Stomach smooth muscle (tissue), 2 donors: ENCODE measurements at regions not wholly inside any gene's neighbourhood (a gene's known extent, or its start where the extent isn't known, plus 50 kb on each side); places are given as distances from the start of the nearest gene placed in this dataset.
A peak's percentile ranks its signal among the peaks of the same experiment; 100 is the strongest.
"Not testable (repeated sequence)": the region's sequence is repeated elsewhere in the genome, so short reads cannot be mapped to it uniquely, and the experiment has no call there.

Experiments
- H3K27ac ChIP-seq: one replicate; pipeline ENCODE4 v1.7.0; 2013; ENCODE audit warnings: mild to moderate bottlenecking, low read length, inconsistent platforms
- H3K27me3 ChIP-seq, 2 donors: one replicate each; pipeline ENCODE4 v1.7.0; 2013; ENCODE audit warnings: low read length in 2 of 2; ENCODE audit not compliant: insufficient read depth in 2 of 2, control insufficient read depth in 1 of 2
- H3K36me3 ChIP-seq, 2 donors: one replicate each; pipeline ENCODE4 v1.7.0; 2013; ENCODE audit warnings: low read length in 2 of 2; ENCODE audit not compliant: control insufficient read depth in 2 of 2, insufficient read depth in 2 of 2
- H3K4me1 ChIP-seq: one replicate; pipeline ENCODE4 v1.7.0; 2013; ENCODE audit warnings: low read length; ENCODE audit not compliant: control insufficient read depth, insufficient read depth
- H3K4me3 ChIP-seq, 2 donors: one replicate each; pipeline ENCODE4 v1.7.0; 2013; ENCODE audit warnings: low read length in 2 of 2
- H3K9ac ChIP-seq, 2 donors: one replicate each; pipeline ENCODE4 v1.7.0; 2013; ENCODE audit warnings: low read length in 2 of 2, mild to moderate bottlenecking in 1 of 2
- H3K9me3 ChIP-seq, 2 donors: one replicate each; pipeline ENCODE4 v1.7.0; 2013; ENCODE audit warnings: low read length in 2 of 2; ENCODE audit not compliant: control insufficient read depth in 2 of 2
- donor health status: healthy.
- donor health status: Pancreatic carcinoma.

- no peaks in the 10 kb centered on the region for H3K4me1 ChIP-seq
- H3K4me3 ChIP-seq, result peak overlapping the region in 1 of 2 donors; percentile 29
- H3K36me3 ChIP-seq, result no peaks in the 10 kb centered on the region
- no peaks in the 10 kb centered on the region for H3K27me3 ChIP-seq
- no peak overlapping the region for H3K27ac ChIP-seq
- peaks cover 0 to 3% of the 10 kb centered on the region in 2 donors for H3K9me3 ChIP-seq
- H3K9ac ChIP-seq, result no peak overlapping the region
These were observed 1760.2 kb upstream of the DEFB115 start for GRCh38 chr20:29497261-29497671.

GRCh38 chr20:29497684-29498083 is 1759.8 kb upstream of the DEFB115 start:
- H3K9me3 ChIP-seq, H3K36me3 ChIP-seq, H3K4me1 ChIP-seq, H3K4me3 ChIP-seq, H3K27ac ChIP-seq, H3K27me3 ChIP-seq, H3K9ac ChIP-seq: not testable (repeated sequence)

GRCh38 chr20:29500738-29501137 is 1756.7 kb upstream of the DEFB115 start:
- H3K36me3 ChIP-seq, H3K9me3 ChIP-seq, H3K4me3 ChIP-seq, H3K9ac ChIP-seq, H3K4me1 ChIP-seq, H3K27me3 ChIP-seq, H3K27ac ChIP-seq: not testable (repeated sequence)

- not testable (repeated sequence) for H3K9ac ChIP-seq, H3K27me3 ChIP-seq, H3K4me3 ChIP-seq, H3K9me3 ChIP-seq, H3K36me3 ChIP-seq, H3K27ac ChIP-seq, H3K4me1 ChIP-seq
These were observed 1742.8 kb upstream of the DEFB115 start for GRCh38 chr20:29514634-29515033.

GRCh38 chr20:29516847-29517246 is 1740.6 kb upstream of the DEFB115 start:
- not testable (repeated sequence) for H3K9me3 ChIP-seq, H3K36me3 ChIP-seq, H3K9ac ChIP-seq, H3K4me3 ChIP-seq, H3K27ac ChIP-seq, H3K27me3 ChIP-seq, H3K4me1 ChIP-seq

- not testable (repeated sequence) for H3K27ac ChIP-seq, H3K4me3 ChIP-seq, H3K36me3 ChIP-seq, H3K9ac ChIP-seq, H3K27me3 ChIP-seq, H3K9me3 ChIP-seq, H3K4me1 ChIP-seq
These were observed 1737.7 kb upstream of the DEFB115 start for GRCh38 chr20:29519610-29520241.

DNA sequence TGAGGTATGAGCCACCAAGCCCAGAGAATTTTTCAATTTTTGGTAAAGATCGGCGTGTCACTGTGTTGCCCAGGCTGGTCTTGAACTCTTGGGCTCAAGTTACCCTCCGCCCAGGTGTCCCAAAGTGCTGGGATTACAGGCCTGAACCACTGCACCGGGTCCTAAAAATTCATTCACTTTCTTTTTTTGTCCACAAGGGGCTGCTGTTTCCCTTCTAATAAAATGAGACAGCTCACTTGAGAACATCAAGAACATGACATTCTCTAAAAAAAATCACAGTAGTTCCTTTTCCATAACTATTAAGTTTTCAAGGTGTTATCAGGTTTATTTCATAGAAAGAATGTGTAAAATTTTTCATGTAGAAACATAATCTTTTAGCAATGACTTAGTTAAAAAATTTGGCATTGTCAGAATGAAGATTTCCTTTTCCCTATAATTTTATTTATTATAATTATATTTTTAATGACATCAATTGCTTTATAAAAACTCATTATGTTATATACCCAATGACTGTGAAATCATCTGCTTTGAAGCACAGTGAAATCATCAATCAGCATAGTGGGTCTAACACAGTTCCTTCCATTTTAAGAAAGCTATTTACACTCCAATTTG is 1723.8 kb upstream of the DEFB115 start:
- H3K27me3 ChIP-seq, H3K27ac ChIP-seq, H3K4me1 ChIP-seq, H3K4me3 ChIP-seq, H3K9ac ChIP-seq, H3K9me3 ChIP-seq, H3K36me3 ChIP-seq: not testable (repeated sequence)

DNA sequence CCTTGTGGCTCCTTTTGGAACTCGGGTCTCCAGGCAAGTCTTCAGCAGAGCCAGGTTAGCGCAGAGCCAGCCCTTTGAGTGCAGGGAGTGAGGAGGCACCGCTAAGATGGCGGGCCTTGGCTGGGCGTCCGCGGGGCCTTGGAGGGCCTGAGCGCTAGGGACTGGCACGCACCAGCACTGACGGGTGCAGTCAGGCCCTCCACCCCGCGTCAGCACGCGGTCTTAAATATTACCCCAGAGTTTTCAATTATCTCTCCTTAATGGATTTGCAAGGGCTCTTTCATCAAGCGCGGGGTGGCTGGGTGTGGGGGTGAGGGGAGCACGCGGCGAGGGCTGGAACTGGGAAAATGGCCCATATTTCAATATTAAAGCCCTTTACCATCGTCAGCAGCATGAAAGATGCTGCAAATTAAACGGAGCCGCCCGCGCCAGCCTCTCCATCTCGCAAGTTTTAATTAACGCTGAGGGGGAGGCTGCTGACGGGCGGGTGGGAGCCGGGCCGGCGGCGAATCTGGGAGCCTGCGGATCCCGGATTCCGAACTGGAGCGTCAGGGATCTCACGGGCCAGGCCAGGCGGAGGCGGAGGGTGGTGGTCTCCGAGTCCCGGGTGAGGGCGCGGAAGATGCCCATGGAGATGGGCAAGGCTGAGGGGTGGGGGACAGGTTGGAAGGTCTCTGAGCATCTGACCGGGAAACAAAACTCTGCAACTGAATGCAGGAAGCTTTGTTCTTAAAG is 1690.4 kb upstream of the DEFB115 start:
- not testable (repeated sequence) for H3K36me3 ChIP-seq, H3K9ac ChIP-seq, H3K27me3 ChIP-seq, H3K27ac ChIP-seq, H3K4me3 ChIP-seq, H3K9me3 ChIP-seq, H3K4me1 ChIP-seq

DNA sequence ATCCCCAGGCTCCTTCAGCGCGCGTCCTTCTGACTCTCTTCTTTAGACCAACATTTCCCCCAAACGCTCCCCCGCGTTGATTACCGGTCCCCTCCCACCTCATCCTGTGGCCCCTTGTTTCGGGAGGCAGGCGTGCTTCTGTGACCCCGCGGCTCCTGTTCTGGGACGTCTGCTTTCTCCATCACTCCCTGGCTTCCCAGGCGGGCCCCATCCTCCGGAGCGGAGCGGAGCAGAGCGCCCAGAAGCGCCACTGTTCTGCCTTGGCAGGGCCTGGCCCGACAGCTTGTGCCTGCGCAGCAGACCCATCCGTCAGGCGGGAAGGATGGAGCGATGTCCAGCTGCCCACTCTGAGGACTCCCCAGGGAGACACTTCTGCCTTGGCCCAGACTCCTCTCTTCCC is 1689.8 kb upstream of the DEFB115 start:
- H3K27me3 ChIP-seq, H3K4me3 ChIP-seq, H3K36me3 ChIP-seq, H3K9ac ChIP-seq, H3K4me1 ChIP-seq, H3K9me3 ChIP-seq, H3K27ac ChIP-seq: not testable (repeated sequence)

- not testable (repeated sequence) for H3K36me3 ChIP-seq, H3K4me3 ChIP-seq
These were observed 1687.3 kb upstream of the DEFB115 start for GRCh38 chr20:29570126-29570525.

GRCh38 chr20:29589530-29589929 is 1667.9 kb upstream of the DEFB115 start:
- H3K4me1 ChIP-seq, H3K27me3 ChIP-seq, H3K9me3 ChIP-seq, H3K4me3 ChIP-seq, H3K27ac ChIP-seq, H3K9ac ChIP-seq, H3K36me3 ChIP-seq: not testable (repeated sequence)

More at GRCh38 chr20:29570126-29570525, 1687.3 kb upstream of the DEFB115 start:
- H3K27ac ChIP-seq, H3K9ac ChIP-seq, H3K9me3 ChIP-seq, H3K27me3 ChIP-seq, H3K4me1 ChIP-seq: not testable (repeated sequence)
